HG03066 (cell line): ENCODE measurements at regions not wholly inside any gene's neighbourhood (a gene's known extent, or its start where the extent isn't known, plus 50 kb on each side); places are given as distances from the start of the nearest gene placed in this dataset.

Source experiments
- ATAC-seq: cut with Tn5 transposase; IDR thresholded peaks from one replicate; pipeline ENCODE4 v1.9.1; 2021; ENCODE audit warnings: low read depth; ENCODE audit not compliant: unreplicated experiment

DNA sequence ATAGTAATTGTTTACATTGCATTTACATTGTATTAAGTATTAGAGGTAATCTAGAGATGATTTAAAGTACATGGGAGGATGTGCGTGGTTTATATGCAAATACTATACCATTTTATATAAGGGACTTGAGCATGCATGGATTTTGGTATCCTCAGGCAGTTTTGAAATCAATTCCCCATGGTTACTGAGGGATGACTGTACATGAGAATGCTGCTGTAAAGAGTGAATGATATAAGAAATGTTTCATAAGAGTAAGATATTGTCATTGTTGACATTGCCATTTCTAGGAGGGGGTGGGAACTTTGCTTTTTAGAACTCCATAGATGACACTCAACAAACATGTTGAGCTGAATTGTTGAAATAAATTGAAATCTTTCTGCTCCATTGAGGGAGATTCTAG is 185.0 kb downstream of the SEMA6A start:
- ATAC-seq = no peak

DNA sequence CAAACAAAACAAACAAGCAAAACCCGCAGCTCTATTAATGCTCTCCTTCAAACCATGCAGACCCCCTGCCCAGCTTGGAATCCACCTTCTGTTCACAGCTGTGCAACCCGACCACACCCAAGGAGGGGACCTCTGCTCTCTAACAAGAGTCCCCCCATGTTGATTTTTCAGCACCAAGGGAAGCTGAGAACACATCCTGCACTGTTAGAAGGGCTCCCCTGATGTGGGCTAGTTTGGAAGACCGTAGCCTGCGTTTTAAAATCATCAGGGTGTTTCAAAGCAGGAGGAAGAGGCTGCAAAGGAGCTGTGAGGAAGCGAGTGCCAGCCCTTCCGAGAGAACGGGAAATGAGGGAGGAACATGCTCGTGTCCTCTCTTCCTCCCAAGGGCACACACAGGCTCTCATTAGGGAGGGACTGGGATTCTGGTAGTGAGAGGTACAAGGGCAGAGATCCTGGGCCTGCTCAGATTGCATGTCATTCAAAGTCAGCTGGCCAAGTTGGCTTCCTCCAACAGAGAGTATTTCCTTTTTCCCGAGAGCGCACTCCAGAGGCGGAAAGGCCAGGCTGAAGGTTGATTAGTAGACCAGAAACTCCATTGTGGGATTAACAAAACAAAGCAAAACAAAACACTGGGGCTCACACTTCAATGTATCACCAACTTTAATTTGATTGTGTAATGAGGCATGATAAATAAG is 185.9 kb downstream of the SEMA6A start:
- no peak for ATAC-seq

DNA sequence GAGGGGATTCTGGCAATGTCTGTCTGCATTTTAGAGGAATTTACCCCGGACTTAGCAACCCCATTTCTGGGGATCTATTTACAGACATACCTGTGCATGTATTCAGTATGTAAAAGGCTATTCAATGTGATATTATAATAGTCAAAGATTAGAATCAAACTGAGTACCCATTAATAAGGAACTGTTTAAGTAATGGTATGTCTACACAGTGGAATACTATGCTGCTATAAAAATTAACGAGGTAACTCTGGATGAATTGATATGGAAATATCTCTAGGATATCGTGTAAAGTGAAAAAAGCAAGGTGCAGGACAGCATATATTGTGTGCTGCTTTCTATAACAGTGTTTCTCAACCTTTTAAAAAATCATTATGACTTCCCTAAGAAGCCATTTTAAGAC is 186.9 kb downstream of the SEMA6A start:
- no peak for ATAC-seq

DNA sequence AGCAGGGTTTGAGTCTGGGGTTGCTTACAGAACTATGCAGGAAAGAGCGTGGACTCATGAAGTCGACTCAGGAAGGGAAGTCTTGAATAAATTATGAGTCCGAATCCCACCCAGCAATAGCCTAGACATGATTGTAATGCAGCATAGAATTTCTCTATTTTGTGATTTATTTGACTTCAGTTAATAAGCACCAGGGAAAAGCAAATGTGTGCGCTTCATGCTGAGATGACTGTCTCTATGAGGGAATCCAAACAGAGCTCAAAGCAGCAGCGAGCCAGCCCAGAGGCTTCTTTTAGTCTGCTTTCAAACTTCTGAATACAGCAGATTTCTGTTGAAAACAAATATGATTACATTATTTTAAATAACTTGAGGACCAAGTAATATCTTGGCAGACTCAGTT is 188.0 kb downstream of the SEMA6A start:
- no peak for ATAC-seq

DNA sequence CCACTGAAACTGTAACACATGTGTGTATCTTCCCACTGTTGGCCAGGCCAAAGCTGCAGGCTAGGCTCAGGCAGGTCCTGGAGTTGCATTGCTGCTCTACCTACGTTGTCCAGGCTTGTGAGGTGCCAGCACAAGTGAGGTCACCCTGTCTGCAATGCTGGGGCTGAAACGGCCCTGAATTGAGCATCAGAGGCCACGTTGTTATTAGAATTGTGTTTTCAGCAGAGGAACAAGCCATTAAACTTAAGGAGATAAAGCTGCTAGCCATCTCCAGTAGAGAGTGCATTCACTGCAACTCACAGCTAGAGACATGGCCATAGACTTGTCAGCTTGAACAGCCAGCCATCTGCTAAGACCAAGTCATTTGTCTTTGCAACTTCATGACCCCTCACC is 191.8 kb downstream of the SEMA6A start:
- no peak for ATAC-seq

DNA sequence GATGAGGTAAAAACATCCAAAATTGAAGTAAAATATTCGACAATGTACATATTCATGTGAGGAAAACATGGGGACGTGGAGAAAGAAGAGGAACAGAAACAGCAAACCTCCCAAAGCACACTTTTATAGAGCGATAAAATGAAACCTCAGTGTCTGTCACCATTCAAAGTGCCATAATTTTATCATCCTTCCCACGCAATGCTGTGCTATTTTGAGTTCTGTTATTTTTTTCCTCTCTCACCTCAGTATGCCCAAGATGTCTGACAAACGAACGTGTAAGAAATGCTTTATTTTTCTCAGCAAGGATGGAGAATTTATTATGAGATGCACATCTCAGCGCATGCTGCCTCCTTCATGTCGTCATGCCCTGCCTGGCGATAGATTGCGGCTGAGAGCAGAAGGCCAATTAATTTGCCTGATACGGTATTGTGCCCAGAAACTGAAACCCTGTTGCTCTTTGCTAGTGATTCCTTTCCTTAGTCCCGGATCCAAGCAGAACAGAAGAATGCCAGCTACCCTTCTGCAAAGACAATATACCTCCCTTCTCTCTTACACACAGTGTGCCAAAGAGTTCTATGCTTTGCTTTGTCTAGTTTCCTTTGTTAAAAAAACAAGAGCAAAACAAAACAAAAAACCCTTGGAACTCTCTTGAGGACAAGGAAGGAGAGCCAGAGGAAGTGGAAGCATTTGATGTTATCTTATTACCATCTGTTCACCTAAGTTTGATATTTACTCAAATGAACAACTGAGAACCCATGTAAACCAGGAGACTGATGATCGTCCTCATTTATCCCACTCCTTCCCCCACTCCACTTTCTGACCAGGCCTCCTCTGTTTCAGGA is 192.4 kb downstream of the SEMA6A start:
- no peak for ATAC-seq

DNA sequence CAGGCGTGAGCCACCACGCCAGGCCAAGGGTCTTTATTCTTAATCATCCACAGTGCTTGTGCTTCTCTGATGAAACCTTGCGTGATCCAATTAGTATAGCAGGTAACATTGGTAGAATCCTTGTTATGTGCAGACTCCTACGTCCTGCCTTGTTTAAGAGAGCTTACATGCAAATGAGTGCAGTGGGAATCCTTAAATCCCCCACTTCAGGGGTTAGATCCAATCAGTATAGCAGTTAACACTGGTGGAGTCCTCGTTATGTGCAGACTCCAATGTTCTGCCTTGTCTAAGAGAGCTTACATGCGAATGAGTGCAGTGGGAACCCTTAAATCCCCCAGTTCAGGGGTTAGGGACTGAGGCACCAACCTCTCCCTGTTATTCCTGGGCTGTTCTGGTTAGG is 193.4 kb downstream of the SEMA6A start:
- no peak for ATAC-seq

DNA sequence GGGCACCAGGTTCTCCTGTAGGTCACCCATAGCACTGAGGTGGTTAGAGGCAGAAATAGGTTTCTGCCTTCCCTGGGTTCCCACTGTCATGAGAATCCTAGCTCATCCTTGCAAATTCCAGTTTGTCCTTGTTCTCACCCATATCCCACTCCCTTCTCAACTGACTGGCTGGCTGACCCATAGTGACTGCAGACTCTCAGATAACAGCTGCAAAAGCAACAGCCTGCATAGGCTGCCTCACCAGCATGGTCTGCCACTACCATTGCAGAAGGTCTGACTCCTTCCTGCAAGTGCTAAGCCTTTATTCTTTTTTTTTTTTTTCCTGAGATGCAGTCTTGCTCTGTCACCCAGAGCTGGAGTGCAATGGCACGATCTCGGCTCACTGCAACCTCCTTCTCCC is 194.0 kb downstream of the SEMA6A start:
- no peak for ATAC-seq

DNA sequence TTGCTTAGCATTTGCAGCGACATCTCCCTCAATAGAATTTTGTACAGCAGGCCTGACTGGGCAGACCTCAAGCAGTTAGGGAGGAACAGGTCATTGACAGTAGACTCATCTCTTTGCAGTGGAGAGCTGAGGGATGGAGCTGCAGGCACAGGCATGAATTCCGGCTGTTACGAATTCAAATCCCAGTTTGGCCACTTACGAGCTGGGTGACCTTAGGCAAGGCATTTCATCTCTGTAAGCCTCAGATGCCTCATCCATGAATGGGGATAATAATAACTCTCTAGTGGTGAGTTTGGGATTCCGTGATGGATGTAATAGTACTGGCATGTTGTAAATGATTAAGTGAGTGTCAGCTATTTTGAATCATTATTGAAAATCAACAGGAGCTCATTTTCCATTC is 195.3 kb downstream of the SEMA6A start:
- ATAC-seq = no peak

DNA sequence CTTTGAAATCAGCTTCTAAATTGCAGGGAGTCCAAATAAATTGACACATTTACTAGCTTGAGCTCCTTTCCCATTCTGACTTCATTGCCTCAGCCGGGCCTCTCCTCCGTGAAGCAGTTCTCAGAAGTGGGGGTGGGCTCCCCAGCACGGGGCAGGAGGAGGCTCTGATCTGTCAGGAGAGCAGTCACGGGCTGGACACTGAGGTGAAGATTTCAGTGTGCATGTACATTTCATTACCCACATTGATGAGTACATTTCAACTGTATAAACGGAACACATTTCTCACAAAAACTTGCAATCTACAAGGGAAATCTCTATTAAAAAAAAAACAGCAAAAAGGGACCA is 195.9 kb downstream of the SEMA6A start:
- no peak for ATAC-seq

DNA sequence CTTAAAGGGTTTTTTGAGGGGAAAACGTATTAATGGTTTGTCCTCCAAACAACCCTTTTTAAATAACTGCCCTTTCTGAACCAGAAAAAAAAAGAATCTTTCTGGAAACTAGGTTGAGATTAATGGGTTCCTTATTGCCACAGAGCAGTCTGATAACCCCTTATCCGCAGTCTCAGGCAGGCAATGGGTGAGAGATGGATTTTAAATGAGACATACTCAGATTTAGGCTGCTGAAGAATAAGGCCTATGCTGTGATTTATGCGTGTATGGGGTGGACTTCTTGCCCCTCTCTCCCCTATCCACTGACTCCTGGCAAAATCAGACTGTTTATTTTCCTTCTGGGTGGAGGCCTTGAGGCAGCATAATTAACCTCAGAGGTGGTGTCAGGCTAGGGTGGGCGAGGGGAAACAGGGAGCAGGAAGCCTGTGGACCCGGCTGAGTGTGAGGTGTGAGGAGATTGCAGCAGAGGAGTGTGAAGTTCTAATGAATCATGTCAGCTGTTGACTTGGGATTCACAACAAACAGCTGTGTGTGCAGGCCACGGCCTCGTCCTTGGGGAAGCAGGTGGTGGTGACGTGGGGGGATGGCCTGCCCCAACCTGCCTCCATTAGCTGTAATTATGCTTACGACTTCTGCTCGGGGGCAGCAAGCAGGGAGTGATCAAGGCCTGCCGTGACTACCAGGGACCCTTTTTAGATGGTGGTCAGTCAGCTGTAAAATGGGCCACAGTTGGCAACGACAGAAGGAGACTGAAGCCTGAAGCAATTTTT is 196.4 kb downstream of the SEMA6A start:
- no peak for ATAC-seq

DNA sequence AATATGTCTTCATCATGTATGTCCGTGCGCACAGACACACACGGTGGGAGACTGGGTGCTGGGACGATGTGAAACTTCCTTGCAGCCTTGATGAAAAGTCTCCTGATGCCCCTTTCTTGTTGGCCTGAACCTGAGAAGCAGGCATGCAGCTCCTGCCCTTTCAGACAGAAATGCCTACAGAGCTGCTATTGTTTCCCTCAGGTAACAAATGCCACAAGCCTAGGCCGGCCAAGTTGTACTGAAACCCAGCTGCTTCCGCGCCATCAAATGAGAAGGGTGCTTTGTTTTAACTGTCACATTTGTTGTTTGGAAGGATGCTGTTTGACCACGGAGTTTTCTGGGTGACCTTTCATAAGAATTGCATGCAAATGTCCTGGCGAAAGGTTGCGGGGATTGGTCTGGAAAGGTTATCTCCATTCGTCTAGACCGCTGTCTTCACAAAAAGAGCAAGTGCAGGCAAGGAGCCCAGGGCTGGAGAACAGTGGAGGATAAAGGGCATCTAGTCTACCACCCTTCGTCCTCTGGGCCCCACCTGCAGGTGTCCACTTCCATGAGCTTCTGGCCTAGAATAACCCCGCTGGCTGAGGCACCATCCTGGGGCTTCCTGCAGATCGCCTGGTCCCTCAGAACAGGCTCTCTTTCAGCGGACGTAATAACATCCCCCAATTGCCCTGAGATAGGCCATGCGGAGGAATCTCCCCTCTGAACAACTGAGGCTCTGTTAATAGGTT is 197.2 kb downstream of the SEMA6A start:
- no peak for ATAC-seq

DNA sequence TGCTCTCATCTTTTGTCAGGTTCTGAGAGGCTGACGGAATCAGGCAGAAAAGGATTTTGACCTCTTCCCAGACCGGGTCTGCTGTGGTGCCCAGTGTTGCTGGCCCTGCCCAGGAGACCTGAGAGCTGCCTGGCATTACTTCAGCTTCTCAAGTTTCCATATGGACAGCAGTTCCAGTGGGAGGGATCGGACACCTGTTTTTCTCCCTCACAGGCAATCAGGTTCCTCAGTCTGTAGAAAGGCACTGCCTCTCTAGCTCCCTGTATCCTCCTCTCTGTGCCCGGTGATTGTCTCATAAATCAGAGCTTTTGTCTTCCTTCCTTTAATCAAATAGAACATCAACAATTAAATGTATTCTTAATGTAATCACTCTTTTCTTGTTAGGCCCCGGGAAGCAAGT is 198.7 kb downstream of the SEMA6A start:
- no peak for ATAC-seq

DNA sequence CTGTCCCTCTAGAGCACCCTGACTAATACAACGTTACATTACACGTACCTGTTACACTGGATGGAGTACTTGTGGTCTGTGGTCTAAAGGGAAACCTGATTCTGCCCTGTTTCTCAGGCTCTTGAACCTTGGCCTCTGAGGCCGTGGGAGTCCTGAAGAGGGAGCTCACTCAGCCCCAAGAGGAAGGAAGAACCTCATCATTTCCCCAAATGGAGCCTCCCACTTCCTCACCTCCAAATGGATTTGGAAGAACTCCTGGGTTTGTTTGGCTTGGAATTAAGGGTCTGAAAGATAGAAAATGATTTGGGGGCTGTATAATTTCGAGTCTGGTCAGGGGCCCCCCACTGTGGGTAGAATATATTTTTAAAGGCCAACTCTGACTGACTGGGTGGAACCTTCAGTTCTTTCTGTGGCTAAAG is 200.2 kb downstream of the SEMA6A start:
- ATAC-seq = peak; percentile 82

DNA sequence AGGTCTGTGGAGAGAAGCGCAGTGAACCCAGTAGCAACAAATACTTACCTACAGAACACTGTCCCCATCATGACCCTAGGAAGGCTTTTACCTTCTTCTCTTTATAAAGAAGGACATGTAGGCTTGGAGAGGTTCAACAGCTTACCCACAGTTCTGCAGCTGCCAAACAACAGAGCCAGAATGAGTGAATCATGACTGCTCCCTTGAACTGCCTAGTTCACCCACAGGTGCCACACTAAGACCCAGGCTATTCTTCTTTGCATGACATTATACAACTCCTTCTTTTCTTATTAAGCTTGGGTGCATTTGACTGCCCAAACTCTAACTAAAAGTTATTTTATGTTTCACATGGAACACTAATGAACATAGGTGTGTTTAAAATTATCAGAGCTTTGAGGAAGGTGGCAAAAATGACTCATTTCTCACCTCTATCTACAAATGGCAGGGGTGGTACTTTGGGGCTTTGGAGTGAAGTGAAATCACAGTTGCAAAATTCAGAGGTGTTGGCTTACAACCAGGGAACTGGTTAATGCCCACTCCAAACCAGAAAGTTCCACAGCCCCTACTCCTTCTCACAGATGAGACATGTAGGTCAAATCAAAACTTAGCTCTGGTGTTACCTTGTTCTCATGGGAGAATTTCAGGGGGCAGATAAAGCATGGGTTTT is 201.6 kb downstream of the SEMA6A start:
- no peak for ATAC-seq

DNA sequence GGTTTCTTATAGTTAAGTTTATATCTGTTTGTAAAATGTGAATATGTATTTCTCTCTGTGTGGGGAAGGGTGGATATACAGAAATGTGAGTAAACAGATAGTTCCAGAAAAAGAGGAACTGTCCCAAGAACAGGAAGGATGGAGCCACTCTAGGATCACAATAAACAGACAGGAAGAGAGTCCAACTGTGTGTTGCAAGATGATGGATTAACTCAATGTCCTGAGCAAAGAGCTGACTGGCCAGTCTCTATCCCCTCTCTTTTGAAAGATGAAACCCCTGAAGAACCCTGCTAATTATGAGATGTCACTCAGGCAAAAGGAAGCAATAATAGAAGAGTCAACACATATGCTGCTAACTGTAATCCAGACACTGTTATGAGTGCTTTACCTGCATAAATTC is 202.7 kb downstream of the SEMA6A start:
- ATAC-seq = no peak

DNA sequence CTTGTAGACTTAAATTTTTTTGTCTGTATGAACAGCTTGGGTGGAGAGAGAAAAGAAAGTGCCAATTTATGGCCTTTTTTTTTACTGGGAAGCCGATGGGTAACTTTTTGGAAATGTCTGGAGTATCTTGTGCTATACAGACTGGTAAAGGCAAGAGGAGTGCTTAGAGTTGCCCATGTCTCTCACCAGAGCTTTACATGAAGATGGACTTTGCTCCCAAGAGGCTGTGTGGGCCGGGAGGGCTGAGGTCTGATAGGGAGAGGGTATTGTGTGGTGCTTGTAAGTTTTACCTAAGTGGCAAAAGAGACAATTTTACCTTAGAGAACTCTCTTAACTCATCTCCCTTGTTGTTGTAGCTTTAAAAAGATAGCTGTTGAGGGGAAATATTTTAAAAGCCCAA is 203.2 kb downstream of the SEMA6A start:
- ATAC-seq = no peak

DNA sequence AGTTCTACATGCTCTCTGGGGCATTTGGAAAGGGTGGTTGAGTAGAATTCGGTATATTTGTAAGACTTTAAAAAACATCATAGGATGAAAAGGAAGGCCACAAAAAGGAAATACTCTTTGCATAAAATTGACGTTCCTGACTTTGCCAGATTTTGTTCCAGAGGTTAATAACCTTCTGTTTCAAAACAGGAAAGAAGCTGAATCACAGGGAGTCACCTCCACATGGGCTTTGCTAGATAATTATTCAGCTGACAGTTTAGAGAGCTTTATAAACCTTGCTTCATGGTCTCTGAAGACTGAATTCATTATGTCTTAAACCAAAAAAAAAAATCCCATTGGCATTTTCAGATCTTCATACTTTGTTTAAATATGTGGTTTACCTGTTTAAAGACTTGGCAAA is 203.7 kb downstream of the SEMA6A start:
- ATAC-seq = no peak

DNA sequence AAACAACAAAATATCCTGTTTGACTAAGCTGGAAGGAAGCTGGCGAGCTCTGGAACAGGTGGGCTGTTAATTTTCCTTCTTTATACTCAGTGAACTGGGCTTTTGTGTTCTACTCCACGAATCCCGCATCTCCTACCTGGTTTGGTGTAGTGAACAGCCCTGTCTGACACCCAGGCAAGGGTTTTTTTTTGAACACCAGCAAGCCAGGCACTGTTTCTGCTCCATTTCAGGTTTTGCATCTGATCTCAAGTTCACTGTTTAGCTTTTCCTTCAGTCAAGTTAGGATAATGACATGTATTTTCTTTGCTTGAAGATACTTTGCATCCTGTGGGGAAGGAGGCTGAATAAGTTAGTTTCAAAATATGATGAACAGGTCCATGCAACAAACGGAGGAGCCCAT is 204.5 kb downstream of the SEMA6A start:
- no peak for ATAC-seq

DNA sequence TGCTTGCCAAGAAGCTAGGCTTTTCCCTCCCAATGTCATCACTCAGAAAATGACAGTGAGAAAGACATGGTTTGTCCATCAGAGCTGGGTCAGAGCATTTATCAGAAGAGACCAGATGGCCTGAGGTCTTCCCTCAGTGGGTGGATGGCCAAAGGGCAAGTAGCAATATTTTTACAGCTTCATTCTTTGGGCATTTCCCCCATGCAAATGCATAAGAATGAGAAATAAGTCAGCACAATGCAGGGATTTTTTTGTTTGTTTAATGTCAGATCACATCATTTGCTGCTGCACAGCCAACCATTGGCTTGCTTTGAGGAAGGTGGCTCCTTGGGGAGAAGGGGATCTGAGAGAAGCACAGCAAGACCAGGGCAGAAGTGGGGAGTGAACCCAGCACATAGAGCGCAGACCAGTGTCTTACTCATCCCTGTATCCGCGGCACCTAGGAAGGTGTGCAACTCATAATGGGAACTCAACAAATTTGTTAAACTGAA is 209.6 kb downstream of the SEMA6A start:
- no peak for ATAC-seq
